GM12891 (cell line): ENCODE measurements at regions not wholly inside any gene's neighbourhood (a gene's known extent, or its start where the extent isn't known, plus 50 kb on each side); places are given as distances from the start of the nearest gene placed in this dataset.

Experiments used
- POLR2A ChIP-seq: IDR thresholded peaks from 2 replicates; pipeline ENCODE4 v1.6.1; 2011; ENCODE audit warnings: low read depth, low read length, control low read depth
- POLR2AphosphoS5 ChIP-seq: IDR thresholded peaks from 2 replicates; pipeline ENCODE4 v1.6.1; 2011; ENCODE audit warnings: low read depth, low read length, control low read depth
- TAF1 ChIP-seq: IDR thresholded peaks from 2 replicates; pipeline ENCODE4 v1.6.1; 2011; ENCODE audit warnings: low read depth, low read length, control low read depth

DNA sequence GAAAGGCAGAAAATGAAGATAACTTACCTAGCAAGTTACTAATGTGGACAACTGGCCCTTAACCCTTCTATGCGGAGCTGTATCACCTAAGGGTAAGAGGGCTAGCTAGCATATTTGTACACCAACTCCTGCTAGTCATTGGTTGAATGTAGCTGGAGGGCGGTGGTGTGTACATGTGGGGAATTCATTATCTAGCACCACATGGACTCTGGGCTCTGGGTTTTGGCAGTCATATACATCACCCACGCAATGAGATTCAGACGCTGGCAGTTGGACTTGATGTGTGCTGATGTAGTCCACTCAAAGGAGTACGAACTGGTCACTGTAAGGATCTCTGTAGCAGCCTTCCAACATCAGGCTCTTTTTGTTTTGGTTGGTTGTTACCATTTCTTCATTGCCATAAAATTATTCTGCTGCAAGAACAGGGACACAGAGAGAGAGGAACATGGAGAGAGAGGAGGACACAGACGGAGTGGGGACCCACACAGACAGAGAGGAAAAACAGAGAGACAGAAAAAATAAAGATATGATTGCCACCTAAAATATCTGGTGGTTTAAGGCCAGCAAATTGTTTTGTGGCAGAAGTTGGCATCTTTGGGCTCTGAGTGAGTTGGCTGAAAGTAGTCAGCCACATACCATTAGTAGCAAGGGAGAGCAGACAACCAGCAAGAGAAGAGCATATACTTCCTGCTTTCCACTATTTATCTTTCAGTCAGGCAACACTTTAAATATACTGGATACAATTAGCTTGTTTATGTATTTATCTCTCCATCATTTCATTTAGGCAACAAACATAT, 76.7 kb upstream of the MTPN start:
- TF ChIP-seq POLR2AphosphoS5 (no peak), POLR2A (no peak), TAF1 (no peak)
